Suprapubic skin (tissue), 3 donors: ENCODE measurements at regions not wholly inside any gene's neighbourhood (a gene's known extent, or its start where the extent isn't known, plus 50 kb on each side); places are given as distances from the start of the nearest gene placed in this dataset.

Source experiments
- CTCF ChIP-seq, 2 donors: fragments of 200-600 bp in 1 of 2; fragments of 450-650 bp in 1 of 2; sonication (generic) in 1 of 2; IDR thresholded peaks; one replicate each; pipeline ENCODE4 v1.5.1; 2016 to 2019; ENCODE audit warnings: antibody characterized with exemption in 2 of 2, mild to moderate bottlenecking in 1 of 2, moderate library complexity in 1 of 2
- POLR2A ChIP-seq, 2 donors: fragments of 450-650 bp; IDR thresholded peaks; one replicate each; pipeline ENCODE4 v1.6.1; 2017; ENCODE audit warnings: antibody characterized with exemption in 2 of 2, mild to moderate bottlenecking in 2 of 2, moderate library complexity in 2 of 2

- TF ChIP-seq CTCF (IDR thresholded peaks at IDR 0.05) (no peak), POLR2A (IDR thresholded peaks at IDR 0.05) (no peak)
These were observed 217.8 kb downstream of the KITLG start for GRCh38 chr12:88362439-88362838.
